HTR-8/SVneo (cell line): ENCODE measurements at regions not wholly inside any gene's neighbourhood (a gene's known extent, or its start where the extent isn't known, plus 50 kb on each side); places are given as distances from the start of the nearest gene placed in this dataset.

ENCODE experiments used
- DNase-seq: peaks from one replicate; pipeline ENCODE4 v3.0.0; 2011; ENCODE audit warnings: low spot score, mixed read lengths; ENCODE audit not compliant: insufficient read length
- FAIRE-seq: peaks from 2 replicates; lab custom pipeline; 2011; peaks lifted over from hg19 to GRCh38; lab: Jason Lieb, UNC

DNA sequence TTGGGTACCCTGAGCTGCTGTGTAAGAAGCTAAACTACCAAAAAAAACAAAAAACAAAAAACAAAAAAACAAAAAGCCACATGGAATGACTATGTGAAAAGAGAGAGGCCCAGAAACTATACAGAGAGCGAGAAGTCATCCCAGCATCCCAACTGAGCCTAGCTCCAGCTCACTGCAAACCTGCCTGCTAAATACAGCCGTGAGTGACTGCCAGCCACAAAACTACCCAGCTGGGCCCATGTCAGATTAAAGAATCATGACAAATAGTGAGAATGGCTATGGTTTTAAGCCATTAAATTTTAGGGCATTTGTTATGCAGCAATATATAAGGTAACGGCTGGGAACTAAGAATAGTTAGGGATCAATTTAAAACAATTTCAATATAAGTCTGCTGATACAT lies 335.1 kb upstream of the PDE4D start:
- DNase-seq = no peak
- no peak for FAIRE-seq

DNA sequence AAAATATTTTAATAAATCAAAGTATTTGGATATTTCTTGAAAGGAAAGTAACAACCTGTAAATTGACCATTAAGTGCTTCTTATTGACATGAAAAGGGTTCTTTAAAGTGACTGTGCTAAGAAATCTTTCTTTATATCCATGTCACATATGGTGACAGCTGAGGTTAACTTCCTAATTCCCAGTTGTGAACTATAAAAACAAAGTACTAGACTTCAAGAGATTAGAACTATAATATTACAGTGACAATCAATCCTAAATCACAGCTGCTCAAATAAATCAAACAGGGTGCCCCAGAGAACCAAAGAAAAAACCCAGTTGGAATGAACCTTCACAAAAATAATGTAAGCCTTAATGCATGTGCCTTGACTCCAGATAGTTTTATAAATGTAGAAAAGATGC lies 332.6 kb upstream of the PDE4D start:
- no peak for FAIRE-seq
- DNase-seq = no peak

DNA sequence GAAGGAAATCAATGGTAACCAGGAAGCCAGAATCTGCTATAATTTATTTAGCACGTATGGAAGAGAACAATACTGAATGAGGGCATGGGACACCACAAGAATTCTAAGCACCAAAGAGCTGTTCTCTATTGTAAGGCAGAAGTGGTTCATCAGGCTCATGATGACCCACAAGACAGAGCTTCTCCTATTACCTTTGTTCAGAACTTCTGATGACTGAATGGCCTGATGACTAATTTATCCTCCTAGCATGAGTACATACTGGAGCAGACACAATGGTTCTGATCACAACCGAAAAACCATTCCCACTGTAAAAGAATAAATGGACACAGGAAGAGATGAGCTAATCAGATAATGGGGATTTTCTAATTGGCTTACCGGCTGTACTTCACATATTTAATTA lies 329.8 kb upstream of the PDE4D start:
- no peak for FAIRE-seq

DNA sequence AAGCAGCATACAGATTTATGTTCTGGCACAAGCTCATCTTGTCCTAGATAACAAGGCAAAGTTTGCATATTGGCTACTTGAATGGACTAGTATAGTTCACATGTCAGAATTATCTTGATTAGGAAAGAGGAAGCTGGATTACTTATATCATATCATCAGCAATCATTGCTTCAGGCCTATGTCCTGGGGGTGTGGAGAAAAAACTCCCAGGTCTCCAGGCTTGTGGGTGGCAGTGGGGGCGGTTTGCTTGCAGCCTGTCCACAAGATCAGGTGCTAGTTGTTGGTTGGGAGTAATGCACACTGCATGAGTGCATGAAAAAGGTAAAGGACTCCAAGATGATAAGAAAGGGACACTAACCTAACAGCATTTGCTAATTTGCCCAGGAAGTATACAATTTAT lies 326.4 kb upstream of the PDE4D start:
- no peak for FAIRE-seq
- DNase-seq = no peak

More for the DNA sequence above, 329.8 kb upstream of the PDE4D start:
- DNase-seq = no peak

DNA sequence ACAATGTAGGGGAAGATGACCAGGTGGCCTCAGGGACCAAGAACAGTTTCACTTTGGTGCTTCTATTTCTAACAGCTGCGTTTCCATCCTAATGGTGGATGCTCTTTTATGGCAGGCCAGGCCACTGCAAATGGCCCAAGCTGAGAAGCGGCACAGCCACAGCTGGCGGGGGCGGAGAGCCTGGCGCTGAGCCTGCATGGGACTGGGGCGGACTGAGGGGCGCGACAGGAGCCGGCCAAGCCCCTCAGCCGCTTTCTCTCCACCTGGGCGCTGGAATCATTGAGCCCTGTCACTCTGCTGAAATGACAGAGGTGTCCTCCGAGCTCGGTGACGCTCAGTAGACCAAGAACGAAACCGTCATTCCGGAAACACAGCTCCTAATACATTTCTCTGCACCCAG lies 317.3 kb upstream of the PDE4D start:
- FAIRE-seq (no peak), DNase-seq (no peak)

DNA sequence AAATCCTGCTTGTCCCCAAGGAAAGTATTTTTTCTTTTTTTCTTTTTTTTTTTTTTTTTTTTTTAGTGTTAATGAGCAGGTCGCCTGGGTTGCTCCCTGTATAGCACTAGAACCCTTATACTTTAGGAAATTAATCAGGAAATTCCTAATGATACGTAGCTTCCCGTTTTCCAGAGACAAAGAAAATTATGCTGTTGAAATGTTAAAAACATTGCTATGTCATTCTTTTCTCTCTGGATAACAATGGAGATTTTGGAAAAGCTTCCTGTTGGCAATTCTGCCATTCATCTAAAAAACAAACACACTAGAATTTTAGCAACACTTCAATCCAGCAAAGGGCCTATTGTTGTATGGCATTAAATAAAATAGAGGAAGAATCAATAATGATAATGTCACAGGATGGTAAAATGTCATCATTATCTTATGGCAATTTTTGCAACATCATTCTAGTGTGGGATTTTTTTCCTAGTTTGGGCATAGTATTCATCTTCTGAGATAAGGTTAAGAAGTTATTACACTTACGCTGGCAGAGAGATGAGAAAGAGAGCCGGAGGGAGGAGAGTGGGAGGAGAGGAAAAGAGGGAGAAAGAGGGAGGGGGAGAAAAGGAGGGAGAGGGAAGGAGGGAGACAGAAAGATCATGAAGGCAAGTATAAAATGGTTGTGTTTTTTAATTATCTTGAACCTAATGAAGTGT lies 315.8 kb upstream of the PDE4D start:
- FAIRE-seq (no peak), DNase-seq (no peak)

DNA sequence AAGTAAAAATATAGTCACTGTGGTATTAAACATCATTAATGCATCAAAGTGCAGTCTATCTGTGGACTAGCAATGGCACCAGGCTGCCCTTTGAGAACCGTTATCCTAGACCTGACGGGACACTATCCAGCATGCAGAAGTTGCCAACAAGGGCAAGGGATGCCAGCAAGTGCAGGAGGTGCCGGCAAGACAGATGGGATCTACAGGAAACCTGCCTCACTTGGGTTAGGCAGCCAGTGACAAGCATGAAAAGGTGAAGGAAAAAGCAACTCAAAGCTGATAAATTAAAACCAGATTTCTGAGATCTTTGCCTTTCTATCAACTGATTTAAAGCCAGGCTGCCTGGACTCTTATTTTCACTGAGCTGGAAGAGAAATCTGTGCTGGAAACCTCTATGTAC lies 315.2 kb upstream of the PDE4D start:
- FAIRE-seq = no peak

DNA sequence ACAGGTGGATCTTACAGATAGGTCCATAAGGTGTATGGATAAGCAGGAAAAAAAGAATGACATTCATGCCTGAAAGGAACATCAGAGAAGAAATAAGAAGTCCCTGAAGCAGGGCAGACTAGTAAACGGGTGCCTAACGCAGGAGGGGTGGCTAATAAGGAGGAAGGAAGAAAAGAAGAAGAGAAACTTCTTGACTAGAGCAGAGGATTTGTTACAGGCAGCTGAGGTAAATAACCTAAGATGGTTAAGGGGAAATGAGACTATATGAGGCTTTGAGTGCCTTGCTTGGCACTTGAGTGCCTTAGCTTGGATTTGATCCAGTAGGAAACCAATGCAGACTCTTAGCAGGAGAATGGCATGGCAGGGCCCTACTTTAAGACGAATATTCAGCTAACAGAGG lies 313.5 kb upstream of the PDE4D start:
- FAIRE-seq = no peak
- no peak for DNase-seq

More for the DNA sequence above, 315.2 kb upstream of the PDE4D start:
- DNase-seq = no peak

DNA sequence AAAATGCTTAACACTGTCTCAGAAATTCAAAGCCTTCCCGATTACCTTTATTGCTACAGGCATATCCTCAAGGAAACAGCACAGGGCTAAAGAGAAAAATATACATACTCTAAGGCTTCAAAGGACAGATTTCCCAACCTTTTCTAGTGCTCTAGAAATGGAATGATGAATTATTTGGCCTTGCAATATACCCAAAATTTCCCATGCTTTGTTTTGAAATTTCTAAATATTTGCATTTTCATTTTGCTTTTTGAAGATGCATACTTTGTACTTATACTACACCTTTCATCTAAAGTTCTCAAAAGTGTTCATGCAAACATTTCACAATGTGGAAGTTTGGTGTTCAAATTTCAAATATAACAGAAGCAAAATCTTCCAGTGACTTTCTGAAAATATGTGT lies 312.7 kb upstream of the PDE4D start:
- DNase-seq = no peak
- no peak for FAIRE-seq

DNA sequence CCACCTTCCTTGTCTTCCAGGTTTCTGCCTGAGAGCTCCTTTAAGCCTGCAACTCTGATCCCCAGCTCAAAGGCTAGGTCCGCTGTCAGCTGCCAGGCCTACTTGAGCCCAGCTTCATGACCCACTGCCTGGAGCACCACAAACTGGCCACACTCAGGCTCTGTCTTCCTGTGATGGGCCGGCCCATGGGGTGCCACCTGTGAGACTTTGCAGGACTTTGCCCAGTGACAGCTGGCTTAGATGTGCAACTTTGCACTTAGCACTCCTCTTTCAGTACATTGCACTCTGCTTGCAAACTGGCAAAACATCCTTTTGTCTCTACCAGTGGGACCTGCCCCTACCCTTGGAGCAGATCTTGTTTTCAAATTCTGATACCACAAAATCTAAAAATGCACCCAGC lies 311.5 kb upstream of the PDE4D start:
- DNase-seq (no peak), FAIRE-seq (no peak)

DNA sequence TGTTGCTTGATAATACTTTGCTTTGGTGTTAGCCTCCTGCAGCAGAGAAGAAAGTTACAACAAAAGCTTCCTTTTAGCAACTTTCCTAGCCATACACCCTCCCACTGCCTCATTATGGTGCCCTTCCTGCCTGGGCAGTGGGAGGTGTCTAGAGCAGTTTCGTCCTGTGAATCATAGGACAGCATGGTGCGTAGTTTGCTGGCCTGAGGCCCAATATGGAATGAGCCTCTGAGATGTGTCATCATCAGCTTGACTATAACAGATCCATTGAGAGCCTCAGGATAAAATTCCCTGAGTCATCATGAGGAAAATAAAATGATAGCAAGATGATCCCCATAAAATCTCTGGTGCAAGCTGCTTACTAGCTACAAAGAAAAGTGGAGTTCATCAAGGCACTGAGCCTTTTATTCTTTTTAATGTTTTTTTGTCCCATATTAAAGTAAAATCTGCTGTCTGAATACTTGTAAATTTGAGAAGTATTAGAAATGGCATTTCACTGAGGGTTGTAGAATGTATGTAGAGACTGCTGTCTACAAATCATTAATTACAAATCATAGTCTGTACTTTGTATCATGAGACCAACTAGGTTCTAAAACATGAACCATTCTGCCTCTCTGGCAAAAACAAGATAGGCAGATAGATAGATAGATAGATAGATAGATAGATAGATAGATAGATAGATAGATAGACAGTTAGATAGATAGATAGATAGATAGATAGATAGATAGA lies 303.0 kb upstream of the PDE4D start:
- peak; percentile 70 for DNase-seq
- FAIRE-seq = peak; percentile 96

DNA sequence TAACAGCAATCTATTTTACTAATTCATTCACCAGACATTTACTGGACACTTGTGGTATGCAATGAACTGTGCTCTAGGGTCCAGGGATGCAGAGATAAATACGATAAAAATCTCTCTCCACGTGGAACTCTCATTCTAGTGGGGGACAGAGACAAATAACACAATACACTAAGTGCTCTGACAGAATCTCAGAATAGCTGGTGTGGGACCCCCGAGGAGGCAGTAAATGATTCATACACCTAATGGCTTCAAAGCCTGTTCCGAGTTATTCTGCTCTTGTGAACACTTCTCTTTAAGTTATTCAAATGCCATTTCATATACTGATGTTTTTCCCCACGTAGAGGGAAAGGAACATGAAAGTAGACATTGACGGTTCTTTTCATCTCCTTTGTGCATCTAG lies 302.0 kb upstream of the PDE4D start:
- DNase-seq = no peak
- FAIRE-seq = no peak

DNA sequence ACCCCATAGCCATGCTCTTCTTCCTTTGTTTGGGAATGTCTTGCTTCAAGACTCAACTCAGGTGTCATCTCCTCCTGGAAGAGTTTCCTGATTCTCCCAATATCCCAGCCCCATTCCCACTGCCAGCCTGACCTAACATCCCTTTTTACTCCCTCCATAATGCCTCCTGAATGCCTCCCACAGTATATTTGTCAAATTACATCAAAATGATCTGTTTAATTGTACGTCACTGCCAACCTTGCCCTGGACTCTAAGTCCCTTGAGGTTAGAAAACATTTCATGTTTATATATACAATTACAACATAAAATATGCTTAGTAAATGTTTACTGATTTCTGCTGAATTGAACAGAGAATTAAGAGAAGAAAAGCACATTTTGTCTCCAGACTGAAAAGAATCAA lies 301.6 kb upstream of the PDE4D start:
- no peak for FAIRE-seq

DNA sequence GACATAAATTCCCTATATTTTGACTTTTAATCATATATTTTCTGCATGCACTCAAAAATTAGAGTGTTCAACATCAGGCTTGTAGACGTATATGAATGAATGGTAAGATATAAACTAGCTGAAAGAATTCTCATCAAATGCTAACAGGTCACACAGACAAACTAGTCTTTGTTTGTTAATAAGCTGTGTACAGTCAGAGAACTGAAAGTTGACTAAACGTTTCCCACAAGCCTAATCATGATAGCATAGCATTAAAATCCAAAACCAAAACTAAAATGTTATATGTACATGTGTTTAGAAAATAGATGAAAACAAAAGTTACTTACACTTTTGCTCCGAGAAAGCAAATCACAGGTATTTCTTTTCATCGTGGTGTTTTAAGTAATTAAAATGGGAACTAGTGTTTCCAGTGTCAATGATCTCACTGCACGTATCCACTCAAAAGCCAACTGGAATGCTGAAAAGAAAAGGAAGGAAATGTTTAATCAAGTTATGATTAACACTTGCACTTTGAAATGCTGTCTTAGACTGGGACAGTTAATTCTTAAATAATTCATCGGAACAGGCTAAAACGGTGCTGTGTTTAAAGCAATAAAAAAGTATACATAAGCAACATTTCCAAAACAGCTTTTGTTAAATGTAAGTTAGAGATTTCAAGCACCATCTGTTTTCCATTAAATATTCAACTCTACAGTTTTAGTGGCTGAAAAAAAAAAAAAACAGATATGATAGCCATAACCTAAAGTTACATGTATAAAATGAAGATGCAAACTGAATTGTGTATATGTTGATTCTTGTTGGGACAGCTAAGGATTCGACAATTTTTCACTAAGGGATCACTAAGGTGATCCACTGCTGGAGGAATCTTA lies 291.9 kb upstream of the PDE4D start:
- FAIRE-seq (no peak), DNase-seq (no peak)

More for the DNA sequence above, 301.6 kb upstream of the PDE4D start:
- DNase-seq = no peak

DNA sequence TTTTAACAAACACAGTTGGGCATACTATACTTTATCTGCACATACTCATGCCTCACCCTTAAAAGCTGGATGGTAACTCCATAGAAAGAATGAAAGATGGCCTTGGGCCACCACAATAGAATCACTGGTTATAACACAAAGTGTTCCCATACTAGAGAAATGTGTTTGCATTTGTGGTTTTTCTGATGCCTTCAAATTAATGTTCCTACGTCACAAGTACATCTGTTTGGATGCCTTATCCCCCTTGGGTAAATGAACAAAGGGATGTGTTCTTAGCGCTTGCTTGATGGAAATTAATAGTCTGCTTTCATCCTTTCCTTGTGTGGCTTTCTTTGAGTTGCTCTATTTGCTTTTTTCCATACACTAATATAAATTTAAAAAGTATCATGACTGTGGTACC lies 291.1 kb upstream of the PDE4D start:
- DNase-seq (no peak), FAIRE-seq (no peak)

DNA sequence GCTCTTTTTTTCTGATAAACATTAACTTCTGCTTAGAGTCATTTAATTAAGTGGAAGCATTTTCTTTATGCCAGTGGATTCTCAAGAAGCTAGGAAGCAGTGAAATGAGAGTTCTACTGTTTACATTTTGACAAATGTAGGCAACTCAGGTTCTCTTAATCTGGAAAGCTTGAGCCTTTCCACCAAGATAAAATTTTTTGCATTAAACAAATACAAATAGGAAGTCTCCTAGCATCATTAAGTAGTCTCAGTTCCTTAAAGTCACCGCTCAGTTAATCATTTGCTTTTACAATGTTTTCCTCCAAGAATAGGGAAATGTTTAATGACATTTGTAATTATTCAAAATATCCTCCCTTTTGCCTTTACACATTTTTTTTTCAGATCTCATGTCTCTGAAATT lies 290.4 kb upstream of the PDE4D start:
- no peak for FAIRE-seq
- no peak for DNase-seq

DNA sequence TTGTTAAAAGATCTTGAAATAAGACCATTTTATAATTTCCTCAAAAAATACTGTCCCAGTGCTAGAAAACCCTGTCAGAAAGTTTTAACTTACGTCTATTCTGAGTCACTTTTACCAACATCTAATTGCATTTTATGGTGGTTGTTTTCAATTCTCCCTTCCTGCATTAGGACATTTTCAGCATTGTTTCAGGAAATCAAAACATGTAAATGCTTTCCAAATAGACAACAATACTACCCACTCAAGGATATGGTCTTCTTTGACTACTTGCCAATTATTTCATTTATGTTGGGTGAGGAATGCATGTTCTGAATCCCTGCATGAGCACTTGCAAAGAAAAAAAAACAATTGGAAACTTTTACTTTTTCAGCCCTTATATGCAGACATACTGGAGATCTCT lies 284.6 kb upstream of the PDE4D start:
- DNase-seq (peak; percentile 1), FAIRE-seq (no peak)

DNA sequence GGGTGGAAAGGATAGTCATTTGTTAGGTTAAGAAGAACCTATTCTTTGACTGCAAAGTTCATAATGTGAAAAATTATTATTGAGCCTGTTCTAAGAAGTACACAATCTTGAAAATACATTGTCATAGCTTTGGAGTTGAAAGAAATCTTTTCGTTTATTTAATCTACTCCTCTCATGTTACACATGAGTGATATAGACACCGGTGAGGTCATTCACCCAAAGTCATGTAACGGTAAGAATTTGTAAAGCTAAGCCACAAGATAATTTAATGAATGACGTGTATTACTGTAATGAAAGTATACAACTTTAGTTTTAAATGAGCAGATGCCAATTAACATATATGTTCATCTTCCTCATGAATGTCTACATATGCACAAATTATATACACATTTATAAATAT lies 284.1 kb upstream of the PDE4D start:
- peak; percentile 2 for DNase-seq
- no peak for FAIRE-seq

DNA sequence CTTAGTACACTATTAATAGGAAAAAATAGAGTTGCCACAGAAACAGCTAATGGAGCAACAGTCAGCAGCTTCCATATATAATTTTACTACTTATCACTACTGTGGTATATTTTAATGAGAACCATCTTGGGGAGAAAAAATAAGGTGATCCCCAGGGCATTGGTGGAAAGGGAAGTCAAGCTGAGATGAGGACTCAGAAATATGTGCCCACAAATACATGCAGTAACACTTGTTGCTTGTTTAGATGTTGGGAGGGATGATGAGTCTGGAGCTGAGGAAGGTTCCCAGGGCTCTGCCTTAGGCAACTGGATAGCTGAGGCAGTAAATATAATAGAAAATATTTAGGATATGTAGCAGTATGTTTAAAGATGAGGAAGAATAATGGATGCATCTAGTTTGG lies 280.1 kb upstream of the PDE4D start:
- DNase-seq = no peak
- FAIRE-seq = no peak

DNA sequence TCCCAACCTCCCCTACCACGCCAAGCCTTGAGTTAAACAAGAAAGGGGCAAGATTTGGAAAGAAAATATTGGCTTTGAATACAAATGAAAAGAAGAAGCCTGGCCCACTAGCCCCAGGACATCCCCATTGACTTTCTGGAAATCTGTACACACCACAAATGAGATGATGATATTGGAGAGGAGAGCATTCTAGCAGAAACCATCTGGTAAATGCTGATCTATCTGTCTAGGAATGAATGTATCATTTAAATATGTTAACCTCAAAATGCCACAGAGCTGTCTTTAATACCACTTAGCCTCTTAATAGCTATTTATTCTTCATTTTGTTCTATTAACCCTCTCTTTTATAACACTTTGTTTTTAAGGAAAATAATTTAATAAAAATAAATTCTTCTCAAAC lies 270.2 kb upstream of the PDE4D start:
- FAIRE-seq (no peak), DNase-seq (no peak)

DNA sequence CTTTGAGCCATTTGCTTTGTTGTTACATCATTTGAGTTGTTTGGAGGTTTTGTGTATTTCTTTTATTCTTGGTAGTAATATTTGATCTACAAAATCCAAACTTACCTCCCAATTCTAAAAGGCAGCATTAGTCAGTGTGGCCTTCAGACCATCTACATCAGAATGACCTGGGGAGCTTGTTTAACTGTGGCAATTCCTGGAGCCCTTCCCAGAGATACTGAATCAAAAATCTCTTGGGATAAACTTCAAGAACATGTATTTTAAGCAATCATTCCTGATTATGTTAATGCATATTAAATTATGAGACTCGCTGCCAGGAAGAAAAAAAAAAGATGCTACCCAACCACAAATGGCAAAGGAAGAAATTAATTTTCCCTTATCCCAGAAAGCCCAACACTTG lies 268.9 kb upstream of the PDE4D start:
- FAIRE-seq = no peak
- no peak for DNase-seq
